NK-92 (cell line): ENCODE measurements at regions not wholly inside any gene's neighbourhood (a gene's known extent, or its start where the extent isn't known, plus 50 kb on each side); places are given as distances from the start of the nearest gene placed in this dataset.

Experiments
- DNase-seq: peaks from one replicate; lab custom pipeline; 2025; ENCODE audit not compliant: unreplicated experiment; lab: John Stamatoyannopoulos, UW

- DNase-seq = no peak
Measured at GRCh38 chr2:42880738-42881690, 88.6 kb upstream of the HAAO start.

- DNase-seq = no peak
Measured at GRCh38 chr2:42879913-42880737, 87.7 kb upstream of the HAAO start.

- no peak for DNase-seq
Measured at GRCh38 chr2:42879121-42879705, 86.8 kb upstream of the HAAO start.

GRCh38 chr2:42878581-42878980 lies 86.2 kb upstream of the HAAO start:
- DNase-seq = no peak

GRCh38 chr2:42877936-42878335 lies 85.6 kb upstream of the HAAO start:
- DNase-seq = no peak

GRCh38 chr2:42877511-42877910 lies 85.1 kb upstream of the HAAO start:
- DNase-seq = no peak

- DNase-seq = no peak
Measured at GRCh38 chr2:42876326-42876751, 84.0 kb upstream of the HAAO start.

- no peak for DNase-seq
Measured at GRCh38 chr2:42875880-42876279, 83.5 kb upstream of the HAAO start.

- DNase-seq = no peak
Measured at GRCh38 chr2:42874949-42875801, 82.8 kb upstream of the HAAO start.

GRCh38 chr2:42872721-42873120 lies 80.3 kb upstream of the HAAO start:
- DNase-seq = no peak

- DNase-seq = no peak
Measured at GRCh38 chr2:42871372-42871771, 79.0 kb upstream of the HAAO start.

GRCh38 chr2:42868874-42869273 lies 76.5 kb upstream of the HAAO start:
- no peak for DNase-seq

- DNase-seq = no peak
Measured at GRCh38 chr2:42868096-42868495, 75.7 kb upstream of the HAAO start.

GRCh38 chr2:42867093-42868065 lies 75.0 kb upstream of the HAAO start:
- no peak for DNase-seq

GRCh38 chr2:42865884-42866881 lies 73.8 kb upstream of the HAAO start:
- no peak for DNase-seq

GRCh38 chr2:42864641-42865280 lies 72.4 kb upstream of the HAAO start:
- DNase-seq = no peak

GRCh38 chr2:42864222-42864621 lies 71.8 kb upstream of the HAAO start:
- no peak for DNase-seq

- no peak for DNase-seq
Measured at GRCh38 chr2:42863751-42864150, 71.4 kb upstream of the HAAO start.
